H1 (cell line): ENCODE measurements at regions not wholly inside any gene's neighbourhood (a gene's known extent, or its start where the extent isn't known, plus 50 kb on each side); places are given as distances from the start of the nearest gene placed in this dataset.

ENCODE experiments used
- BRCA1 ChIP-seq: IDR thresholded peaks from 2 replicates; pipeline ENCODE4 v1.6.1; 2012; ENCODE audit warnings: low read depth, low read length, improper control_type of control experiment
- EP300 ChIP-seq, 2 experiments: IDR thresholded peaks; 1 replicate in 1 of 2; 2 replicates in 1 of 2; pipeline ENCODE4 v1.6.1; 2011 to 2012; ENCODE audit warnings: low read depth in 2 of 2, low read length in 2 of 2, mild to moderate bottlenecking in 2 of 2, borderline replicate concordance in 1 of 2, inconsistent platforms in 1 of 2, moderate library complexity in 1 of 2
- EZH2 ChIP-seq: fragments of 200-600 bp; sonication (generic); IDR thresholded peaks from 2 replicates; pipeline ENCODE4 v1.7.1; 2012; ENCODE audit warnings: low read depth, mild to moderate bottlenecking, moderate library complexity, low read length, inconsistent platforms; ENCODE audit not compliant: severe bottlenecking
- FOSL1 ChIP-seq: IDR thresholded peaks from 2 replicates; pipeline ENCODE4 v1.6.1; 2011; ENCODE audit warnings: mild to moderate bottlenecking, low read depth, low read length, moderate library complexity; ENCODE audit not compliant: insufficient read depth
- GABPA ChIP-seq: IDR thresholded peaks from 2 replicates; pipeline ENCODE4 v1.6.1; 2011; ENCODE audit warnings: mild to moderate bottlenecking, low read length, moderate library complexity, borderline replicate concordance; ENCODE audit not compliant: insufficient read depth
- JUND ChIP-seq: IDR thresholded peaks from 2 replicates; pipeline ENCODE4 v1.6.1; 2011; ENCODE audit warnings: mild to moderate bottlenecking, improper control_type of control experiment, low read length
- POLR2A ChIP-seq, 2 experiments: IDR thresholded peaks; 1 replicate in 1 of 2; 2 replicates in 1 of 2; pipeline ENCODE4 v1.6.1; 2011; ENCODE audit warnings: low read depth in 2 of 2, low read length in 2 of 2, mild to moderate bottlenecking in 2 of 2; ENCODE audit errors: control extremely low read depth in 1 of 2
- POLR2AphosphoS5 ChIP-seq: IDR thresholded peaks from 2 replicates; pipeline ENCODE4 v1.6.1; 2011; ENCODE audit warnings: low read depth, low read length
- RXRA ChIP-seq: IDR thresholded peaks from 2 replicates; pipeline ENCODE4 v1.6.1; 2011; ENCODE audit warnings: low read depth, mild to moderate bottlenecking, low read length, moderate library complexity; ENCODE audit not compliant: insufficient read depth
- SP2 ChIP-seq: IDR thresholded peaks from 2 replicates; pipeline ENCODE4 v1.6.1; 2012; ENCODE audit warnings: mild to moderate bottlenecking, low read length, inconsistent platforms
- SP4 ChIP-seq: IDR thresholded peaks from 2 replicates; pipeline ENCODE4 v1.6.1; 2012; ENCODE audit warnings: low read length, inconsistent platforms
- TAF7 ChIP-seq: optimal IDR thresholded peaks from 2 replicates; pipeline ENCODE3; 2011; ENCODE audit warnings: low read depth, mild to moderate bottlenecking, inconsistent platforms, low read length, moderate library complexity, borderline replicate concordance
- TF ChIP-seq, protein P1 (sequence below), 3 experiments: IDR thresholded peaks; 1 replicate in 2 of 3; 2 replicates in 1 of 3; pipeline versions ENCODE4 v1.5.1 to v1.6.1; 2011; ENCODE audit warnings: low read length in 3 of 3, mild to moderate bottlenecking in 3 of 3, inconsistent platforms in 2 of 3, low read depth in 1 of 3, moderate library complexity in 1 of 3; ENCODE audit not compliant: insufficient read depth in 1 of 3; ENCODE audit errors: control extremely low read depth in 1 of 3
- TF ChIP-seq, protein P2 (sequence below): IDR thresholded peaks from 2 replicates; pipeline ENCODE4 v1.6.1; 2011; ENCODE audit warnings: low read length, improper control_type of control experiment

DNA sequence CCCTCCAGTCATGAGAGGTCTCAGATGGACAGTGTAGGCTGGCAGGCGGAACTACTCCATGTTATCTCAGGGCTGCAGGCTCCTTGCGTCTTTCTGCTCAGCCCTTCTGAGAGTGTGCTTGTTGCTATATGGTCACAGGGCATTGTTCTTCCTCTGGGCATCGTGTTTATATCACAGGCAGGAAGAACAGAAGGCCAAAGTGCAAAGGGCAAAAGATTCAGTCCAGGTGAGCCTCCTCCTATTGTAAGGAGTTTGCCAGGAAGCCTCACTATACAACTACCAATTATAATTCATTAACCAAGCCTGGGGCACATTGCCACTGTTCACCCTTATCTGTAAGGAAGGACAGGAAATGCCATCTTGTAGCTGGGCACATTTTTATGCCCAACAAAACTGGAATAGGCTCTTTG is 195.5 kb upstream of the KITLG start:
- TF ChIP-seq EP300 (IDR thresholded peaks at IDR 0.05; ENCODE audit: borderline replicate concordance in 1 of 2, low read depth in 2 of 2, low read length in 2 of 2), result no peak
- no peak for TF ChIP-seq TAF7
- TF ChIP-seq SP2, result no peak
- no peak for TF ChIP-seq FOSL1
- TF ChIP-seq POLR2A (IDR thresholded peaks at IDR 0.05; ENCODE audit: control extremely low read depth in 1 of 2, low read depth in 2 of 2, low read length in 2 of 2), result no peak
- TF ChIP-seq, protein P1, sequence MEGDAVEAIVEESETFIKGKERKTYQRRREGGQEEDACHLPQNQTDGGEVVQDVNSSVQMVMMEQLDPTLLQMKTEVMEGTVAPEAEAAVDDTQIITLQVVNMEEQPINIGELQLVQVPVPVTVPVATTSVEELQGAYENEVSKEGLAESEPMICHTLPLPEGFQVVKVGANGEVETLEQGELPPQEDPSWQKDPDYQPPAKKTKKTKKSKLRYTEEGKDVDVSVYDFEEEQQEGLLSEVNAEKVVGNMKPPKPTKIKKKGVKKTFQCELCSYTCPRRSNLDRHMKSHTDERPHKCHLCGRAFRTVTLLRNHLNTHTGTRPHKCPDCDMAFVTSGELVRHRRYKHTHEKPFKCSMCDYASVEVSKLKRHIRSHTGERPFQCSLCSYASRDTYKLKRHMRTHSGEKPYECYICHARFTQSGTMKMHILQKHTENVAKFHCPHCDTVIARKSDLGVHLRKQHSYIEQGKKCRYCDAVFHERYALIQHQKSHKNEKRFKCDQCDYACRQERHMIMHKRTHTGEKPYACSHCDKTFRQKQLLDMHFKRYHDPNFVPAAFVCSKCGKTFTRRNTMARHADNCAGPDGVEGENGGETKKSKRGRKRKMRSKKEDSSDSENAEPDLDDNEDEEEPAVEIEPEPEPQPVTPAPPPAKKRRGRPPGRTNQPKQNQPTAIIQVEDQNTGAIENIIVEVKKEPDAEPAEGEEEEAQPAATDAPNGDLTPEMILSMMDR (IDR thresholded peaks at IDR 0.05; ENCODE audit: control extremely low read depth in 1 of 3, insufficient read depth in 1 of 3, low read depth in 1 of 3, low read length in 3 of 3), result no peak
- no peak for TF ChIP-seq GABPA
- no peak for TF ChIP-seq POLR2AphosphoS5
- no peak for TF ChIP-seq BRCA1
- TF ChIP-seq, protein P2, sequence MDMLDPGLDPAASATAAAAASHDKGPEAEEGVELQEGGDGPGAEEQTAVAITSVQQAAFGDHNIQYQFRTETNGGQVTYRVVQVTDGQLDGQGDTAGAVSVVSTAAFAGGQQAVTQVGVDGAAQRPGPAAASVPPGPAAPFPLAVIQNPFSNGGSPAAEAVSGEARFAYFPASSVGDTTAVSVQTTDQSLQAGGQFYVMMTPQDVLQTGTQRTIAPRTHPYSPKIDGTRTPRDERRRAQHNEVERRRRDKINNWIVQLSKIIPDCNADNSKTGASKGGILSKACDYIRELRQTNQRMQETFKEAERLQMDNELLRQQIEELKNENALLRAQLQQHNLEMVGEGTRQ, result no peak
- TF ChIP-seq EZH2, result no peak
- no peak for TF ChIP-seq JUND
- no peak for TF ChIP-seq RXRA
- no peak for TF ChIP-seq SP4
